Endothelial cell of umbilical vein (primary cell): ENCODE measurements at regions not wholly inside any gene's neighbourhood (a gene's known extent, or its start where the extent isn't known, plus 50 kb on each side); places are given as distances from the start of the nearest gene placed in this dataset.

ENCODE experiments used
- BruUV-seq: library from RNA; stranded (reverse); fragments of 400-500 nt; replicated peaks from 2 replicates; lab custom pipeline; 2021; lab: Mats Ljungman, UMichigan
- CTCF ChIA-PET: fragments of 300-600, 350-600 bp; sonication (Branson Sonifier 250); formaldehyde crosslinking; loops from one replicate; lab custom pipeline; 2021; ENCODE audit warnings: antibody characterized with exemption, inconsistent platforms; lab: Charles Lee
- POLR2A ChIA-PET: fragments of 300-600, 350-600 bp; sonication (Branson Sonifier 250); formaldehyde crosslinking; loops from one replicate; lab custom pipeline; 2021; ENCODE audit warnings: antibody characterized with exemption, inconsistent platforms; lab: Charles Lee
- DNase-seq: peaks from one replicate; pipeline ENCODE4 v3.0.0-alpha.2; 2011; ENCODE audit warnings: low read depth, low spot score
- FAIRE-seq: peaks from 2 replicates; lab custom pipeline; 2011; peaks lifted over from hg19 to GRCh38; lab: Jason Lieb, UNC
- H2AFZ ChIP-seq: 2 replicates; pipeline ENCODE4 v1.6.0; 2012; ENCODE audit warnings: low read depth, low read length, control low read depth, inconsistent platforms
- H3K27ac ChIP-seq: 2 replicates; pipeline ENCODE4 v1.5.1; 2011; ENCODE audit warnings: low read depth, mild to moderate bottlenecking, control low read depth, low read length, moderate library complexity; ENCODE audit not compliant: insufficient read depth
- H3K27me3 ChIP-seq, 2 experiments: 2 replicates each; pipeline versions ENCODE4 v1.6.0 to v1.6.1; 2011; ENCODE audit warnings: low read length in 2 of 2, mixed read lengths in 1 of 2; ENCODE audit not compliant: control insufficient read depth in 2 of 2, insufficient read depth in 2 of 2
- H3K36me3 ChIP-seq, 2 experiments: 2 replicates in 1 of 2; 3 replicates in 1 of 2; pipeline ENCODE4 v1.5.1; 2011; ENCODE audit warnings: low read length in 2 of 2, mild to moderate bottlenecking in 1 of 2, moderate library complexity in 1 of 2; ENCODE audit not compliant: control insufficient read depth in 2 of 2, insufficient read depth in 2 of 2; ENCODE audit errors: extremely low read depth in 1 of 2
- H3K4me1 ChIP-seq: 3 replicates; pipeline ENCODE4 v1.5.1; 2011; ENCODE audit warnings: mild to moderate bottlenecking, low read length; ENCODE audit not compliant: control insufficient read depth, insufficient read depth; ENCODE audit errors: extremely low read depth
- H3K4me2 ChIP-seq: 2 replicates; pipeline ENCODE4 v1.6.1; 2011; ENCODE audit warnings: low read length, control low read depth, mixed read lengths; ENCODE audit not compliant: insufficient read depth
- H3K4me3 ChIP-seq, 3 experiments: fragments of 200-600 bp in 1 of 3; sonication (generic), shearing (Covaris generic) in 1 of 3; replicated peaks in 1 of 3; 2 replicates each; pipeline ENCODE4 v1.5.1; 2011 to 2016; ENCODE audit warnings: control low read depth in 3 of 3, low read length in 3 of 3, mild to moderate bottlenecking in 2 of 3, inconsistent platforms in 1 of 3, low read depth in 1 of 3, moderate library complexity in 1 of 3; ENCODE audit not compliant: insufficient read depth in 1 of 3
- H3K79me2 ChIP-seq: 2 replicates; pipeline ENCODE4 v1.6.0; 2012; ENCODE audit warnings: low read length, inconsistent platforms; ENCODE audit not compliant: control insufficient read depth, insufficient read depth
- H3K9ac ChIP-seq: replicated peaks from 2 replicates; pipeline ENCODE3; 2011; ENCODE audit warnings: low read length, control low read depth; ENCODE audit not compliant: insufficient read depth; ENCODE audit errors: extremely low read depth
- H3K9me1 ChIP-seq: replicated peaks from 3 replicates; pipeline ENCODE4 v1.6.0; 2011; ENCODE audit warnings: mild to moderate bottlenecking, low read length; ENCODE audit not compliant: control insufficient read depth, insufficient read depth; ENCODE audit errors: extremely low read depth
- H3K9me3 ChIP-seq: replicated peaks from 2 replicates; pipeline ENCODE4 v1.5.1; 2012; ENCODE audit warnings: low read length, inconsistent platforms; ENCODE audit not compliant: control insufficient read depth, insufficient read depth
- H4K20me1 ChIP-seq: replicated peaks from 2 replicates; pipeline ENCODE3; 2011; ENCODE audit warnings: mild to moderate bottlenecking, low read length; ENCODE audit not compliant: control insufficient read depth, insufficient read depth; ENCODE audit errors: extremely low read depth
- CTCF ChIP-seq, 2 donors: IDR thresholded peaks; 1 replicate in 1 of 2; 2 replicates in 1 of 2; pipeline ENCODE4 v1.5.1; 2011; ENCODE audit warnings: low read length in 2 of 2, mild to moderate bottlenecking in 2 of 2, moderate library complexity in 2 of 2, control low read depth in 1 of 2, inconsistent platforms in 1 of 2, low read depth in 1 of 2; ENCODE audit not compliant: insufficient read depth in 1 of 2; ENCODE audit errors: extremely low read depth in 1 of 2
- EZH2 ChIP-seq: IDR thresholded peaks from 2 replicates; pipeline ENCODE4 v1.6.1; 2012; ENCODE audit warnings: borderline replicate concordance, low read depth, mild to moderate bottlenecking, moderate library complexity, low read length, inconsistent platforms; ENCODE audit not compliant: severe bottlenecking
- FOS ChIP-seq: IDR thresholded peaks from 2 replicates; pipeline ENCODE4 v1.6.1; 2011; ENCODE audit warnings: mild to moderate bottlenecking, low read length, moderate library complexity, borderline replicate concordance; ENCODE audit not compliant: insufficient read depth
- GATA2 ChIP-seq: IDR thresholded peaks from 2 replicates; pipeline ENCODE4 v1.7.0; 2011; ENCODE audit warnings: low read depth, mild to moderate bottlenecking, moderate library complexity, mixed read lengths, low read length; ENCODE audit not compliant: insufficient read length, insufficient read depth
- JUN ChIP-seq: IDR thresholded peaks from 2 replicates; pipeline ENCODE4 v1.6.1; 2011; ENCODE audit warnings: borderline replicate concordance, low read depth; ENCODE audit not compliant: insufficient read length, insufficient read depth
- MAX ChIP-seq: IDR thresholded peaks from 2 replicates; pipeline ENCODE4 v1.6.1; 2011; ENCODE audit not compliant: insufficient read depth, insufficient read length
- MYC ChIP-seq: IDR thresholded peaks from one replicate; pipeline ENCODE4 v1.6.1; 2011; ENCODE audit warnings: mild to moderate bottlenecking, low read depth, low read length
- POLR2A ChIP-seq: IDR thresholded peaks from 2 replicates; pipeline ENCODE4 v1.6.1; 2012; ENCODE audit warnings: low read depth, mild to moderate bottlenecking, control low read depth, low read length
- POLR2AphosphoS5 ChIP-seq: IDR thresholded peaks from 2 replicates; pipeline ENCODE4 v1.6.1; 2012; ENCODE audit warnings: low read depth, mild to moderate bottlenecking, control low read depth, low read length, moderate library complexity; ENCODE audit not compliant: insufficient read depth
- dilution Hi-C: fragments of 300-500 bp; cut with MboI; formaldehyde crosslinking; loops from one replicate; pipeline ENCODE4 v1.15.0; 2019; ENCODE audit warnings: low sequenced_read_pairs; ENCODE audit not compliant: extremely low pct_ligation_motif_present
- intact Hi-C: fragments of 100-400 bp; cut with micrococcal nuclease; formaldehyde crosslinking; loops from one replicate; pipeline ENCODE4 v1.10.0; 2022

- ChIA-PET POLR2A (no interaction called here), CTCF (no interaction called here)
- FAIRE-seq, result no peak
Measured at GRCh38 chr1:29869802-29870201, 633.5 kb downstream of the PTPRU start.

More at GRCh38 chr1:29869802-29870201, 633.5 kb downstream of the PTPRU start:
- Histone ChIP-seq H3K9me3 (no peaks in the 10 kb centered on the region), H3K9me1 (no peaks in the 10 kb centered on the region), H3K36me3 (no peaks in the 10 kb centered on the region), H3K9ac (no peak overlapping the region), H3K4me3 (no peak overlapping the region), H3K27me3 (no peaks in the 10 kb centered on the region), H2AFZ (no peak overlapping the region), H3K27ac (no peak overlapping the region), H3K79me2 (no peaks in the 10 kb centered on the region), H3K4me2 (no peak overlapping the region), H4K20me1 (no peaks in the 10 kb centered on the region), H3K4me1 (no peaks in the 10 kb centered on the region)
- no peak for DNase-seq
- no TSS peak for BruUV-seq
- dilution Hi-C loops, result no loop called here
- intact Hi-C loops, result no loop called here
- TF ChIP-seq JUN, result no peak
- no peak for TF ChIP-seq POLR2A
- TF ChIP-seq CTCF (IDR thresholded peaks at IDR 0.05; ENCODE audit: extremely low read depth in 1 of 2, insufficient read depth in 1 of 2, low read depth in 1 of 2, low read length in 2 of 2), result no peak
- no peak for TF ChIP-seq GATA2
- TF ChIP-seq FOS, result no peak
- TF ChIP-seq MAX, result no peak
- no peak for TF ChIP-seq EZH2
- TF ChIP-seq POLR2AphosphoS5, result no peak
- no peak for TF ChIP-seq MYC
